Spleen (tissue), 7 donors: ENCODE measurements at regions not wholly inside any gene's neighbourhood (a gene's known extent, or its start where the extent isn't known, plus 50 kb on each side); places are given as distances from the start of the nearest gene placed in this dataset.

Experiments
- POLR2A ChIP-seq, 3 donors: fragments of 450-650 bp; IDR thresholded peaks; one replicate each; pipeline ENCODE4 v1.5.1; 2017; ENCODE audit warnings: antibody characterized with exemption in 3 of 3, mild to moderate bottlenecking in 1 of 3
- POLR2AphosphoS5 ChIP-seq, 3 donors: sonication (generic); formaldehyde crosslinking; IDR thresholded peaks; one replicate each; pipeline ENCODE4 v1.5.1; 2017; ENCODE audit warnings: antibody characterized with exemption in 3 of 3
- TF ChIP-seq, protein P1 (sequence below), 11 experiments: fragments of 200-600 bp in 7 of 11; fragments of 450-650 bp in 4 of 11; sonication (generic) in 4 of 11; IDR thresholded peaks in 8 of 11; conservative IDR thresholded peaks in 3 of 11; 1 replicate in 7 of 11; 2 replicates in 4 of 11; pipeline versions ENCODE4 v1.4.0 to v1.8.0; 2016 to 2021; ENCODE audit warnings: antibody characterized with exemption in 11 of 11, inconsistent platforms in 4 of 11, mild to moderate bottlenecking in 1 of 11
- donor health status: DM: no; HTN: no; CAD: no; lungs with moderate emphysema.
- donor health status: DM: no; HTN: no; CAD: no.
- donor health status: DM: no; HTN: no; CAD: no.

DNA sequence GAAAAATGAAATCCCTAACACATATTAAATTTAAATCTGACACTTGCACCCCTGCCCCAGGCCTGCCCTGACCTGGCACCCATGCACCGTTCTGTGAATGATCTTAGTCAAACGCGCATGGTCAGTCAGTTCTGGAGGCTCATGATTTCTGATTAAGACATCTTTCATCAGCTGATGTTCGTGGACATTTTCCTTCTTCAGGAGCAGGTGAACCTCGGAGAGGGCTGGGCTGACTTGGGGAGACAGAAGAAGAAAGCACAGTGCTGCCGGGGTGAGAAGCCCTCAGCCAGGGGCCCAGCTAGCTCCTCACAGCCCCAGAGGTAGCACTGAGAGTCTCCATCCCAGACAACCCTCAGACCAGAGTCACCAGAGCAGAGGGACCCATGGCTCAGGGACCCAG is 134.5 kb upstream of the AJAP1 start:
- TF ChIP-seq, protein P1, sequence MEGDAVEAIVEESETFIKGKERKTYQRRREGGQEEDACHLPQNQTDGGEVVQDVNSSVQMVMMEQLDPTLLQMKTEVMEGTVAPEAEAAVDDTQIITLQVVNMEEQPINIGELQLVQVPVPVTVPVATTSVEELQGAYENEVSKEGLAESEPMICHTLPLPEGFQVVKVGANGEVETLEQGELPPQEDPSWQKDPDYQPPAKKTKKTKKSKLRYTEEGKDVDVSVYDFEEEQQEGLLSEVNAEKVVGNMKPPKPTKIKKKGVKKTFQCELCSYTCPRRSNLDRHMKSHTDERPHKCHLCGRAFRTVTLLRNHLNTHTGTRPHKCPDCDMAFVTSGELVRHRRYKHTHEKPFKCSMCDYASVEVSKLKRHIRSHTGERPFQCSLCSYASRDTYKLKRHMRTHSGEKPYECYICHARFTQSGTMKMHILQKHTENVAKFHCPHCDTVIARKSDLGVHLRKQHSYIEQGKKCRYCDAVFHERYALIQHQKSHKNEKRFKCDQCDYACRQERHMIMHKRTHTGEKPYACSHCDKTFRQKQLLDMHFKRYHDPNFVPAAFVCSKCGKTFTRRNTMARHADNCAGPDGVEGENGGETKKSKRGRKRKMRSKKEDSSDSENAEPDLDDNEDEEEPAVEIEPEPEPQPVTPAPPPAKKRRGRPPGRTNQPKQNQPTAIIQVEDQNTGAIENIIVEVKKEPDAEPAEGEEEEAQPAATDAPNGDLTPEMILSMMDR (IDR thresholded peaks at IDR 0.05 in 8 of 11, conservative IDR thresholded peaks at IDR 0.05 in 3 of 11): no peak
- TF ChIP-seq POLR2A (IDR thresholded peaks at IDR 0.05) (no peak), POLR2AphosphoS5 (IDR thresholded peaks at IDR 0.05) (no peak)
